ENCODE measurements at regions not wholly inside any gene's neighbourhood (a gene's known extent, or its start where the extent isn't known, plus 50 kb on each side); places are given as distances from the start of the nearest gene placed in this dataset.

GRCh38 chr10:110442746-110443145, 55.0 kb upstream of the DUSP5 start:
- peak overlapping the region; percentile 89 for H3K27ac Mint-ChIP-seq
- Histone ChIP-seq H3K27me3 (no peaks in the 10 kb centered on the region), H3K9me3 (ENCODE audit: low read depth) (no peaks in the 10 kb centered on the region), H3K9ac (no peak overlapping the region), H3K4me2 (peak overlapping the region; percentile 21), H3K4me3 (no peak overlapping the region), H4K20me1 (ENCODE audit: low read depth) (no peaks in the 10 kb centered on the region), H3K4me1 (peaks cover 12% of the 10 kb centered on the region), H2AFZ (replicated peaks) (no peak overlapping the region), H3K79me2 (ENCODE audit: low read depth) (no peaks in the 10 kb centered on the region), H3K36me3 (no peaks in the 10 kb centered on the region), H3F3A (ENCODE audit: low read depth) (no peaks in the 10 kb centered on the region), H3K27ac (no peak overlapping the region)
- no peaks in the 10 kb centered on the region for H3K9me3 Mint-ChIP-seq
- peaks cover 5% of the 10 kb centered on the region for H3K27me3 Mint-ChIP-seq (ENCODE audit: insufficient read depth, low read depth)
- TF ChIP-seq CTCF (IDR thresholded peaks at IDR 0.05) (no peak), EZH2phosphoT487 (IDR thresholded peaks at IDR 0.05) (no peak), EZH2 (IDR thresholded peaks at IDR 0.05) (no peak)
- H3K36me3 Mint-ChIP-seq = no peaks in the 10 kb centered on the region
- H3K4me1 Mint-ChIP-seq = peaks cover 14% of the 10 kb centered on the region
- no peak overlapping the region for H3K4me3 Mint-ChIP-seq
- peak; percentile 31 for DNase-seq (ENCODE audit: low spot score)

GRCh38 chr10:110443239-110444003, 54.3 kb upstream of the DUSP5 start:
- peaks cover 12% of the 10 kb centered on the region for H3K4me1 ChIP-seq
- Mint-ChIP-seq H3K4me3 (no peak overlapping the region), H3K27ac (peak overlapping the region; percentile 89), H3K9me3 (no peaks in the 10 kb centered on the region), H3K4me1 (peaks cover 14% of the 10 kb centered on the region), H3K27me3 (ENCODE audit: insufficient read depth, low read depth) (peaks cover 5% of the 10 kb centered on the region), H3K36me3 (no peaks in the 10 kb centered on the region)
- H3K27me3 ChIP-seq = no peaks in the 10 kb centered on the region
- H3K4me2 ChIP-seq = peak overlapping the region; percentile 21
- no peaks in the 10 kb centered on the region for H3K9me3 ChIP-seq (ENCODE audit: low read depth)
- H4K20me1 ChIP-seq (ENCODE audit: low read depth) = no peaks in the 10 kb centered on the region
- TF ChIP-seq EZH2phosphoT487 (IDR thresholded peaks at IDR 0.05) (no peak), CTCF (IDR thresholded peaks at IDR 0.05) (no peak), EZH2 (IDR thresholded peaks at IDR 0.05) (no peak)
- no peak overlapping the region for H3K9ac ChIP-seq
- no peak overlapping the region for H3K27ac ChIP-seq
- no peak for DNase-seq (ENCODE audit: low spot score)
- no peaks in the 10 kb centered on the region for H3K79me2 ChIP-seq (ENCODE audit: low read depth)
- H3K4me3 ChIP-seq = no peak overlapping the region
- H2AFZ ChIP-seq (replicated peaks) = no peak overlapping the region
- H3F3A ChIP-seq (ENCODE audit: low read depth) = no peaks in the 10 kb centered on the region
- H3K36me3 ChIP-seq = no peaks in the 10 kb centered on the region

GRCh38 chr10:110444004-110444337, 53.7 kb upstream of the DUSP5 start:
- Histone ChIP-seq H3F3A (ENCODE audit: low read depth) (no peaks in the 10 kb centered on the region), H3K27ac (no peak overlapping the region), H3K4me1 (peaks cover 12% of the 10 kb centered on the region), H3K79me2 (ENCODE audit: low read depth) (no peaks in the 10 kb centered on the region), H4K20me1 (ENCODE audit: low read depth) (no peaks in the 10 kb centered on the region), H3K9me3 (ENCODE audit: low read depth) (no peaks in the 10 kb centered on the region), H3K4me2 (no peak overlapping the region), H3K9ac (no peak overlapping the region), H3K4me3 (no peak overlapping the region), H2AFZ (replicated peaks) (no peak overlapping the region), H3K36me3 (no peaks in the 10 kb centered on the region), H3K27me3 (no peaks in the 10 kb centered on the region)
- H3K9me3 Mint-ChIP-seq = no peaks in the 10 kb centered on the region
- H3K36me3 Mint-ChIP-seq = no peaks in the 10 kb centered on the region
- TF ChIP-seq EZH2 (IDR thresholded peaks at IDR 0.05) (no peak), CTCF (IDR thresholded peaks at IDR 0.05) (no peak), EZH2phosphoT487 (IDR thresholded peaks at IDR 0.05) (no peak)
- peaks cover 5% of the 10 kb centered on the region for H3K27me3 Mint-ChIP-seq (ENCODE audit: insufficient read depth, low read depth)
- no peak for DNase-seq (ENCODE audit: low spot score)
- no peak overlapping the region for H3K27ac Mint-ChIP-seq
- no peak overlapping the region for H3K4me3 Mint-ChIP-seq
- H3K4me1 Mint-ChIP-seq = peaks cover 14% of the 10 kb centered on the region
